HCT116 (cell line): ENCODE measurements at regions not wholly inside any gene's neighbourhood (a gene's known extent, or its start where the extent isn't known, plus 50 kb on each side); places are given as distances from the start of the nearest gene placed in this dataset.

Experiments used
- ATAC-seq: fragments of 200-7000 bp; cut with Tn5 transposase; 2 replicates; pipeline ENCODE4 v1.9.1; 2020; ENCODE audit warnings: mild to moderate bottlenecking, moderate library complexity
- BruUV-seq: library from RNA; stranded (reverse); fragments of 400-500 nt; replicated peaks from 2 replicates; lab custom pipeline; 2021; lab: Mats Ljungman, UMichigan
- CTCF ChIA-PET: fragments of 300-600 bp; sonication (Branson Sonifier 250); formaldehyde crosslinking; loops from one replicate; lab custom pipeline; 2021; ENCODE audit warnings: antibody characterized with exemption; lab: Charles Lee
- POLR2A ChIA-PET: fragments of 300-600, 350-600 bp; sonication (Branson Sonifier 250); formaldehyde crosslinking; loops from one replicate; lab custom pipeline; 2021; ENCODE audit warnings: antibody characterized with exemption; lab: Charles Lee
- RAD21 ChIA-PET, 2 experiments: fragments of 300-600 bp; sonication (Branson Sonifier 250); formaldehyde crosslinking; loops; one replicate each; lab custom pipeline; 2023; ENCODE audit warnings: low total read pairs in 2 of 2; ENCODE audit not compliant: uncharacterized antibody in 2 of 2, unreplicated experiment in 2 of 2, low non-redundant PET in 1 of 2; lab: Charles Lee
- DNase-seq: peaks from one replicate; pipeline ENCODE4 v3.0.0-alpha.2; 2010; ENCODE audit warnings: low read depth, low spot score
- H2AFZ ChIP-seq: fragments of 200-600 bp; shearing (Covaris generic), sonication (generic); 2 replicates; pipeline ENCODE4 v1.6.1; 2017; ENCODE audit warnings: low read depth, mixed run types, mixed read lengths, antibody characterized with exemption, low read length; ENCODE audit not compliant: poor library complexity, severe bottlenecking
- H3K27ac ChIP-seq: 2 replicates; pipeline ENCODE4 v1.5.1; 2012; ENCODE audit warnings: low read depth, low read length
- H3K27me3 ChIP-seq: fragments of 200-600 bp; sonication (generic); 2 replicates; pipeline ENCODE4 v1.6.1; 2016; ENCODE audit warnings: mixed run types, low read length, mixed read lengths; ENCODE audit not compliant: insufficient read depth
- H3K36me3 ChIP-seq, 2 experiments: fragments of 200-500 bp in 1 of 2; fragments of 200-600 bp in 1 of 2; sonication (Bioruptor generic) in 1 of 2; sonication (generic) in 1 of 2; 2 replicates each; pipeline versions ENCODE4 v1.5.1 to v1.6.1; 2014 to 2016; ENCODE audit warnings: low read length in 2 of 2, inconsistent platforms in 1 of 2, mixed read lengths in 1 of 2, mixed run types in 1 of 2; ENCODE audit not compliant: insufficient read depth in 2 of 2, control insufficient read depth in 1 of 2
- H3K4me1 ChIP-seq, 2 experiments: fragments of 200-600 bp in 1 of 2; sonication (generic) in 1 of 2; 2 replicates each; pipeline versions ENCODE4 v1.5.1 to v1.6.1; 2012 to 2017; ENCODE audit warnings: low read length in 2 of 2, inconsistent platforms in 1 of 2, mild to moderate bottlenecking in 1 of 2, mixed read lengths in 1 of 2, mixed run types in 1 of 2, moderate library complexity in 1 of 2; ENCODE audit not compliant: insufficient read depth in 2 of 2, control insufficient read depth in 1 of 2
- H3K4me2 ChIP-seq: fragments of 200-600 bp; sonication (generic); 2 replicates; pipeline ENCODE4 v1.6.1; 2017; ENCODE audit warnings: mixed run types, low read length, mixed read lengths
- H3K4me3 ChIP-seq, 2 experiments: fragments of 200-600 bp in 1 of 2; sonication (generic) in 1 of 2; replicated peaks in 1 of 2; 2 replicates each; pipeline ENCODE4 v1.5.1; 2011 to 2016; ENCODE audit warnings: low read length in 2 of 2, control low read depth in 1 of 2, low read depth in 1 of 2, mild to moderate bottlenecking in 1 of 2, mixed read lengths in 1 of 2, mixed run types in 1 of 2
- H3K79me2 ChIP-seq: fragments of 200-600 bp; sonication (generic); 2 replicates; pipeline ENCODE4 v1.6.1; 2017; ENCODE audit warnings: mild to moderate bottlenecking, mixed run types, low read length, moderate library complexity, mixed read lengths; ENCODE audit not compliant: insufficient read depth
- H3K9ac ChIP-seq: fragments of 200-600 bp; sonication (generic); 2 replicates; pipeline ENCODE4 v1.6.1; 2016; ENCODE audit warnings: low read length, mixed read lengths
- H3K9me2 ChIP-seq: fragments of 200-600 bp; sonication (generic), shearing (Covaris generic); 2 replicates; pipeline ENCODE4 v1.6.1; 2017; ENCODE audit warnings: mixed run types, mild to moderate bottlenecking, moderate library complexity; ENCODE audit not compliant: insufficient read depth
- H3K9me3 ChIP-seq, 2 experiments: fragments of 200-500 bp in 1 of 2; fragments of 200-600 bp in 1 of 2; sonication (Bioruptor generic) in 1 of 2; sonication (generic) in 1 of 2; 2 replicates each; pipeline ENCODE4 v1.6.1; 2014 to 2017; ENCODE audit warnings: low read length in 2 of 2, mixed read lengths in 2 of 2, inconsistent platforms in 1 of 2, low read depth in 1 of 2, mild to moderate bottlenecking in 1 of 2, mixed run types in 1 of 2, moderate library complexity in 1 of 2; ENCODE audit not compliant: control insufficient read depth in 1 of 2, insufficient read depth in 1 of 2
- H4K20me1 ChIP-seq: fragments of 200-600 bp; sonication (generic), shearing (Covaris generic); 2 replicates; pipeline ENCODE4 v1.6.1; 2017; ENCODE audit warnings: mixed run types, mild to moderate bottlenecking, moderate library complexity; ENCODE audit not compliant: insufficient read depth
- CEBPB ChIP-seq: IDR thresholded peaks from 2 replicates; pipeline ENCODE4 v1.6.1; 2012; ENCODE audit warnings: low read depth
- EGR1 ChIP-seq: IDR thresholded peaks from 2 replicates; pipeline ENCODE4 v1.6.1; 2012; ENCODE audit warnings: low read depth
- ELF1 ChIP-seq: IDR thresholded peaks from 2 replicates; pipeline ENCODE4 v1.6.1; 2012; ENCODE audit warnings: low read depth, borderline replicate concordance
- EZH2 ChIP-seq: fragments of 200-600 bp; sonication (generic); IDR thresholded peaks from 2 replicates; pipeline ENCODE4 v1.6.1; 2017; ENCODE audit warnings: antibody characterized with exemption, mixed run types
- EZH2phosphoT487 ChIP-seq: fragments of 200-600 bp; IDR thresholded peaks from 2 replicates; pipeline ENCODE4 v1.6.1; 2018; ENCODE audit warnings: antibody characterized with exemption, borderline replicate concordance
- FOSL1 ChIP-seq: IDR thresholded peaks from 2 replicates; pipeline ENCODE4 v1.6.1; 2012; ENCODE audit warnings: low read depth
- JUND ChIP-seq: IDR thresholded peaks from 2 replicates; pipeline ENCODE4 v1.6.1; 2012
- MAX ChIP-seq: IDR thresholded peaks from 2 replicates; pipeline ENCODE4 v1.6.1; 2012
- POLR2A ChIP-seq: IDR thresholded peaks from 2 replicates; pipeline ENCODE4 v1.7.0; 2011; ENCODE audit warnings: borderline replicate concordance; ENCODE audit not compliant: insufficient read depth, insufficient read length; ENCODE audit errors: extremely low read depth
- POLR2AphosphoS5 ChIP-seq: IDR thresholded peaks from 2 replicates; pipeline ENCODE4 v1.6.1; 2011; ENCODE audit warnings: mild to moderate bottlenecking, low read depth, low read length, moderate library complexity
- RAD21 ChIP-seq: IDR thresholded peaks from 2 replicates; pipeline ENCODE4 v1.6.1; 2012; ENCODE audit warnings: low read depth, mild to moderate bottlenecking
- SIN3A ChIP-seq: IDR thresholded peaks from 2 replicates; pipeline ENCODE4 v1.6.1; 2012; ENCODE audit warnings: low read depth
- SP1 ChIP-seq: IDR thresholded peaks from 2 replicates; pipeline ENCODE4 v1.6.1; 2012; ENCODE audit warnings: low read depth
- TCF7L2 ChIP-seq: IDR thresholded peaks from 2 replicates; pipeline ENCODE4 v1.7.0; 2011; ENCODE audit warnings: borderline replicate concordance, inconsistent platforms; ENCODE audit not compliant: insufficient read depth, insufficient read length; ENCODE audit errors: extremely low read depth
- YY1 ChIP-seq: IDR thresholded peaks from 2 replicates; pipeline ENCODE4 v1.6.1; 2011; ENCODE audit warnings: low read length, low read depth, moderate library complexity, mild to moderate bottlenecking; ENCODE audit not compliant: insufficient replicate concordance; ENCODE audit errors: extremely low read depth
- ZBTB33 ChIP-seq: IDR thresholded peaks from 2 replicates; pipeline ENCODE4 v1.6.1; 2011; ENCODE audit warnings: mild to moderate bottlenecking, low read length, moderate library complexity; ENCODE audit not compliant: insufficient replicate concordance; ENCODE audit errors: extremely low read depth
- ZNF274 ChIP-seq: fragments of 200-500 bp; sonication (Bioruptor generic); IDR thresholded peaks from 2 replicates; pipeline ENCODE4 v1.6.1; 2014; ENCODE audit warnings: mild to moderate bottlenecking, low read depth, low read length, inconsistent platforms
- intact Hi-C: fragments of 100-400 bp; cut with micrococcal nuclease; formaldehyde crosslinking; loops from 2 replicates; pipeline ENCODE4 v1.10.0; 2022
- TF ChIP-seq, protein P1 (sequence below): IDR thresholded peaks from 2 replicates; pipeline ENCODE4 v1.6.1; 2012
- TF ChIP-seq, protein P2 (sequence below), 3 experiments: fragments of 200-600 bp in 1 of 3; sonication (generic) in 1 of 3; IDR thresholded peaks in 2 of 3; conservative IDR thresholded peaks in 1 of 3; 2 replicates each; pipeline ENCODE4 v1.5.1; 2012 to 2017; ENCODE audit warnings: low read depth in 2 of 3, low read length in 2 of 3, antibody characterized with exemption in 1 of 3, borderline replicate concordance in 1 of 3, control low read depth in 1 of 3, mild to moderate bottlenecking in 1 of 3, mixed read lengths in 1 of 3, mixed run types in 1 of 3, moderate library complexity in 1 of 3; ENCODE audit not compliant: insufficient read depth in 1 of 3

DNA sequence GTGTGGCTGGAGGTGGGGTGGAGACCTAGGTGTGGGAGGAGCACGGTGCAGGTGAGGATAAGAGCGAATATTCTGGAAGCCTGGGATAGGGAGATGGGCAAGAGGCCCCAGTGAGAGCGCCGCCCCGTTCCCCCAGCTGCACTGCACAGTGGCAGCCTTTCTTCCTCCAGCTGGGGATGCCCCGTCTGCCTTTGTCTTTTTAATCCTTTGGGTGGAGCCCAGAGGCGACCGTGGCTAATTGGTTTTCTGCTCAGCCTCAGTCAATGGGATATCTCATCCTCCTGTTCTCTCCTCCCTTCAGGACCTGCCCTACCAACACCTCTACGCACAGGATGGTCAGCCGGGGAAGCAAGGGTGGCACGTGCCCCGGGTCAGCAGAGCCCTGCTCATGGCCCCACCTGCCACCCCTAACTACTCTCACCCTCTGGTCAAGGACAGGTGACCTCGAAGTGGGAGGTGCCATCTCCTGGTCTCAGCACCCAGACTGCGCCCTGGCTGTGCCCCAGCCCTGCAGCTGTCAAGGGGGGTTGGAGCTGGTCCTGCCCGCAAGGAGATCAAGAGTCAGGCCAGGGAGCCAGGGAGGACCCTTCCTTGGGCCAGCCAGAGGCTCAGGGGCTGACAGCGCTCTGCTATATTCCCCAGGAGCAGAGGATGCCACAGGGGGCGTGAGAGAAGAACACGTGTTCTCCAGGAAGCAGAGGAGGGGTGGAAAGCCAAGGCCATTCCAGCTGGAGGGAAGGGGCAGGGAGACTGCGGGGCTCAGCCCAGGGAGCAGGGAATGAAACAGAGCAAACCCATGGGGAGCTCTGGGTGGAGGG is 64.0 kb downstream of the ADRA2C start:
- no peak overlapping the region for H3K27ac ChIP-seq
- ATAC-seq = no peak
- no peaks in the 10 kb centered on the region for H3K9me2 ChIP-seq
- no peak overlapping the region for H2AFZ ChIP-seq
- H3K4me1 ChIP-seq = peaks cover 2 to 9% of the 10 kb centered on the region in 2 experiments; a peak in 2 of 4 replicates
- ChIA-PET CTCF (no interaction called here), POLR2A (no interaction called here), RAD21 (no interaction called here)
- H3K36me3 ChIP-seq = no peaks in the 10 kb centered on the region
- no TSS peak for BruUV-seq
- no peak overlapping the region for H3K4me3 ChIP-seq
- H3K9me3 ChIP-seq = no peaks in the 10 kb centered on the region
- no peak overlapping the region for H3K9ac ChIP-seq
- H3K79me2 ChIP-seq = no peaks in the 10 kb centered on the region
- no peak for DNase-seq
- H4K20me1 ChIP-seq = no peaks in the 10 kb centered on the region
- TF ChIP-seq ZNF274 (no peak), MAX (no peak), RAD21 (no peak), SP1 (no peak), ELF1 (no peak), FOSL1 (no peak), EGR1 (no peak), JUND (no peak), EZH2phosphoT487 (no peak), ZBTB33 (no peak), YY1 (no peak), POLR2A (no peak), TCF7L2 (no peak), EZH2 (no peak), SIN3A (no peak), POLR2AphosphoS5 (no peak), CEBPB (no peak)
- TF ChIP-seq, protein P1, sequence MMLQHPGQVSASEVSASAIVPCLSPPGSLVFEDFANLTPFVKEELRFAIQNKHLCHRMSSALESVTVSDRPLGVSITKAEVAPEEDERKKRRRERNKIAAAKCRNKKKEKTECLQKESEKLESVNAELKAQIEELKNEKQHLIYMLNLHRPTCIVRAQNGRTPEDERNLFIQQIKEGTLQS = no peak
- TF ChIP-seq, protein P2, sequence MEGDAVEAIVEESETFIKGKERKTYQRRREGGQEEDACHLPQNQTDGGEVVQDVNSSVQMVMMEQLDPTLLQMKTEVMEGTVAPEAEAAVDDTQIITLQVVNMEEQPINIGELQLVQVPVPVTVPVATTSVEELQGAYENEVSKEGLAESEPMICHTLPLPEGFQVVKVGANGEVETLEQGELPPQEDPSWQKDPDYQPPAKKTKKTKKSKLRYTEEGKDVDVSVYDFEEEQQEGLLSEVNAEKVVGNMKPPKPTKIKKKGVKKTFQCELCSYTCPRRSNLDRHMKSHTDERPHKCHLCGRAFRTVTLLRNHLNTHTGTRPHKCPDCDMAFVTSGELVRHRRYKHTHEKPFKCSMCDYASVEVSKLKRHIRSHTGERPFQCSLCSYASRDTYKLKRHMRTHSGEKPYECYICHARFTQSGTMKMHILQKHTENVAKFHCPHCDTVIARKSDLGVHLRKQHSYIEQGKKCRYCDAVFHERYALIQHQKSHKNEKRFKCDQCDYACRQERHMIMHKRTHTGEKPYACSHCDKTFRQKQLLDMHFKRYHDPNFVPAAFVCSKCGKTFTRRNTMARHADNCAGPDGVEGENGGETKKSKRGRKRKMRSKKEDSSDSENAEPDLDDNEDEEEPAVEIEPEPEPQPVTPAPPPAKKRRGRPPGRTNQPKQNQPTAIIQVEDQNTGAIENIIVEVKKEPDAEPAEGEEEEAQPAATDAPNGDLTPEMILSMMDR (IDR thresholded peaks at IDR 0.05 in 2 of 3, conservative IDR thresholded peaks at IDR 0.05 in 1 of 3; ENCODE audit: borderline replicate concordance in 1 of 3, insufficient read depth in 1 of 3, low read depth in 2 of 3, low read length in 2 of 3) = no peak
- H3K4me2 ChIP-seq = no peak overlapping the region
- H3K27me3 ChIP-seq = no peaks in the 10 kb centered on the region
- intact Hi-C loops = no loop called here
